DMS79 treated with DMSO at 0.1 percent for 48 hours (cell line): ENCODE measurements at regions not wholly inside any gene's neighbourhood (a gene's known extent, or its start where the extent isn't known, plus 50 kb on each side); places are given as distances from the start of the nearest gene placed in this dataset.
"Not testable (repeated sequence)": the region's sequence is repeated elsewhere in the genome, so short reads cannot be mapped to it uniquely, and the experiment has no call there.

Experiments
- DNase-seq: peaks from one replicate; lab custom pipeline; 2025; lab: John Stamatoyannopoulos, UW

DNA sequence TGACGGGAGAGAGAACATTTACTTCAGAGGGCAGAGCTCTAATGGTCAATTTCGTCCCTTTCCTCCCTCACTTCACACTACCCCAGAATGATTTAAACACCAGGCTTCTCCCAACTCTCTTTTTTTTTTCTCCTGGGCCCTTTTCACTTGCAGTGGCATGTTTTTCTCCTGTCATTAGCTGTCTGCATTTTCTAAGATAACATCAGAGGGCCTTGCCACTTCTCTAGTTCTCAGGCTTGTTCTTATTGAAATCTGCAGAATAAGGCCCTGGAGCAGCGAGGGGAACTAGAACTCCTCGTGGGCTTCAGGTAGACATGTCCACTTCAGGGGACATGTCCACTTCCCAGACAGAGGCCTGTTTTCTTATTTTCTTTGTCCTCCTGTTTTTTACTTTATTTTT, 514.4 kb upstream of the TBL1XR1 start:
- no peak for DNase-seq

DNA sequence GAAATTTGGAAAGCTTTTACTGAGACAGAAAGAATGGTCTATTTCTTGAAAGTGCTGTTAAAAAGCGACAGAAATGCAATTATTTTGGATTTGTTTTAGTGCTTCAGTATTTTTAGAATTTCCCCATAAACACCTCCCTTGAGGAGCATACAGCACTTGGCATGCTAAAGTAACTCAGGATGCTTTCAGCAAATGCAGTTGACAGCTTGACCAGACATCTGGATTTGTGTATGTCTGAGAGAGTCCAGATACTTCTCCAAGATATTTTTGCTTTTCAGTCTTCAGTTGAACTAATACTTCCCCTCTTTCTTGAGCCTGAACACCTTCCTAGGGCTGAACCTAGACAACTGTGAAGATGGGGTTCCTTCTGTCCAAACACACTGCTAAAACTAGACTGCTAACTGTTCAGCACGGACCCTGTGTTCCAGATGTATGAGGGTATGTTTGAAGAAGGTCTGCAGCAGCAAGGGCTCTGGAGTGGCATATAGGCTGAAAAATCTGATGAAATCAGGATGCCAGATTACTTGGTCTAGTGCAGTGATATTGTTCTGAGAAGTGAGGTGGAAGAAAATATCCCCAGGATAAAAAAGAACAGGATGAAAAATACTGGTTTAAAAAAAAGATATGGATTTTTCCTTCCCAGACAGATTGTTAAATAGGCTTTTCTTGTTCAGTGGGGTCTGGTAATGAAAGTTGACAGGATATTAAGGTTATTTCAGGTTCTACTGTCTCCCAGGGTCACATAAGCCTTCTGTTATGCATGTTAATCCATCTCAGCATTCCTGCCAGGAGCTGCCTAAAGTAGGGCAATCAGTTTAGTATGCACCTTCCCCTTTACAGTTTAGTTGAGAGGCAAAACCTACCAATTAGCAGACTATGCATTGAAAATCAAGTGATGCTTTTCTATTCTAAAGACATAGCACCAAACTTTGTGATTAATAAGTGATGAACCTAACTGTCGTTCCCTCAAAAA, 516.9 kb upstream of the TBL1XR1 start:
- no peak for DNase-seq

DNA sequence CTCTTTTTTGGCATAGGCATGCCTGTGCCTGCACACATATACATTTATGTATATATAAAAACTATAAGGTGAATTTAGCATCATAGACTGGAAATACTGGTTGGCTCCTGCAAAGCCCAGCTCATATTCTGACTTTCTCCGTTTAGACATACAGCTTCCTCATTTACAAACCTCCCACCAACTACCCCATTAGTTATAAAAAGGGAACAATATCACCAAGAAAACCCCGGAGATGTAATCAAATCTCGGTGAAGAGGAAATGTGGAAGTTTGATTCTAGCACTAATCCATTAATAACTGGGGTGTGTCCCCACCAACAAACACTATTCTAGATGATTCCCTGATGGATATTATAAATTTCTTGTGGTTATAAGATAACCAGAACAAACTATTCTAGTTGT, 517.7 kb upstream of the TBL1XR1 start:
- DNase-seq = no peak

DNA sequence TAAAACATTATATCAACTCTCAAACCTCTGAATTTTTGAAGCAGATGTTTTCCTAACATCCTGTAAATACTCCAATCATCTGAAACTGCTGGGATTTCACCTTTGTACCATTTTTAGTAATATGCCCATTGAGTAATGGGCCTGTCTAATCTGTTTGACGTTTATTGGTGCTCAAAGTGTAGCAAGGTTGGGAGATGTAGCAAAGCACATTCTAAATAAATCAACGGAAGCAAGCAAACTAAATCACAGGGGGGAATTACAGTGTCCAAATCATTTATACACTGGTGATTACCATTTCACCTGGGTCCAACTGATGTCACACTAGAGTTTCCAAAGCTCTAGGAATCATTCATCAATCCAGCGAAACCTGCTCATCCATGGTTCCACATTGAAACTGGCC, 518.7 kb upstream of the TBL1XR1 start:
- DNase-seq = no peak

DNA sequence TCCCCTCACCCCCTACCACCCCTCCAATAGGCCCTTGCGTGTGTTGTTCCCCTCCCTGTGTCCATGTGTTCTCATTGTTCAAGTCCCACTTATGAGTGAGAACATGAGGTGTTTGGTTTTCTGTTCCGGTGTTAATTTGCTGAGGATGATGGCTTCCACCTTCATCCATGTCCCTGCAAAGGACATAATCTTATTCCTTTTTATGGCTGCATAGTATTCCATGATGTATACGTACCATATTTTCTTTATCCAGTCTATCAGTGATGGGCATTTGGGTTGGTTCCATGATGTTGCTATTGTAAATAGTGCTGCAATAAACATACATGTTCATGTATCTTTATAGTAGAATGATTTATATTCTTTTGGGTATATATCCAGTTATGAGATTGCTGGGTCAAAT, 523.6 kb upstream of the TBL1XR1 start:
- not testable (repeated sequence) for DNase-seq

DNA sequence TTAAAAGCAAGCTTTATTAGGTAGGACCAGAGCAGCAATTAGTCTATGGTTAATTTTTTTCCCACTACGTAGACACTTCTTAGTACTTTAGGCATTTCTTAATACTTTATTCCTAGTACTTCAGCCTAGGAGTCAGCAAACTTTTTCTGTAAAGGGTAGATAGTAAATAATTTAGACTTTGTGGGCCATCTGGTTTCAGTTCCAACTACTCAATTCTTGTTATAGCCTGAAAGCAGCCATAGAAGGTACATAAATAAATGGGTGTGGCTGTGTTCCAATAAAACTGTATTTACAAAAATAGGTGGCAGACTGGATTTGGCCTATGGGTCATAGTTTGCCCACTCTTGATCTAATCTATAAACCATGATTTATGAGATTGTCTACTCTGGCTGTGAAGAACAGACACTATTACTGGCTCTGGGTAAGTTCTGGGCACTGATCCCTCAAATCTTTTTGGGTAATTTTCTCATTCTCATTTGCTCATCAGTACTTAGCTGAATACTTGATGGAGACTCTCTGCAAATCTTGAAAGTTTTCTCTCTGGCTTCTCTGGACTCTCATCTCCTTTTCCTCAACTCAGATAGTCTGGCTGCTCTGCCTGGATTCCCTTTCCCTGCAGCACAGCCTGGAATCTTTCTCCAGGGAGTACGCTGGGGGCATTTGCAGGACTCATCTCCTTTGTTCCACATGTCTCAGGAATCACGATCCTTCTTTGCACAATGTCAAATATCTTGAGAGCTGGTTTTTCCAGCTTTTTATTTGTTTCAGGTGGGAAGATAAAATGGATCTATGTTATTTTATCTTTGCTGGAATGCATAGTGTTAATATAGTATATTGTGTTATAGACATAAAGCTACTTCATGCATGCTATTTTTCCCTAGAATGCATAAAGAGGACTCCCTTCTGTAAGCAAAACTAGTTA, 524.8 kb upstream of the TBL1XR1 start:
- no peak for DNase-seq

DNA sequence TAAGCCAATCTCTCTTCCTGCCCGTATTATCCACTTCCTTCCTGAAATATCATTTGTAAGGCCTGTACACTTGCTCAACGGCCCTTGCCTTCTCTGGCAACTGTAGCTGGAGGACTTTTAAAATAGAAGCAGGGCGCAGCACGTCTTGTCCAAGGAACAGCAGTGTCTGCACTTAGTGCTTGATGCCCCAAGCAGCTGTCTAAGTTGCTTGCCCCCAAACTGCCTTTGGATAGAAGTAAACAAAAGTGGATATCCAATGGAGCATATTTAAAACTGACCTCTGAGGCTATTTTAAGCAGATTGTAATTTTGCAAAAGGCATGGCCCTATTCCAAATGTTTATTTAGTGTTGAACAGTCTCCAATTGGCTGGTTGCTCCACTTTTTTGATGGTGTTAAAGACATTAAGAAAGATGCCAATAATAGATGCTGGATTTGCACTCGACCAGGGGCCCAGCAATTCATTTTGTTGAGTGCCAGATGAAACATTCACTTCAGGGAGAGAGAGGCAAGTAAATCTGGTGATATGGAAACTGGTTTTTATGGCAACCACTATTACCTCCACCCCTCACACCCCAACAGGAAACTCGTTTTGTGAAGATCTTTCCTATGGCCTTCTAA, 526.8 kb upstream of the TBL1XR1 start:
- peak; percentile 83 for DNase-seq

DNA sequence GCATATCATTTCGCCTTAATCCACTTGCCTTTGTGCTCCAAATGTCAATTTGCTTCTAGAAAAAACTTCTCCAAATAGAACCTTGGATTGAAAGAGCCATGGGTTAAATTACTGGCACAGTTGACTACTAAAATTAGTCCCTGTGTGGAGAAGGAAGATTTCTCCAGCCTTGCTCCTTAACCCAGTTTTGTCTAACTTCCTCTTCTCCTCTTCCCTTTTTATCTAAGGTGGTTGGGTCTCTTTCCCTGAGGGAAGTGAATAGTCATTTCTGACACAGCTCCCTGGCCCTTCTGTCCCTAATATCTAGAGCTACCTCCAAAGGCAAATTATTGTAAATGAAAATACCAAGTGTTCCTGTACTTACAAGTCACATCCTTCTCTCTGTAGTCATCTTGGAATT, 527.9 kb upstream of the TBL1XR1 start:
- no peak for DNase-seq

DNA sequence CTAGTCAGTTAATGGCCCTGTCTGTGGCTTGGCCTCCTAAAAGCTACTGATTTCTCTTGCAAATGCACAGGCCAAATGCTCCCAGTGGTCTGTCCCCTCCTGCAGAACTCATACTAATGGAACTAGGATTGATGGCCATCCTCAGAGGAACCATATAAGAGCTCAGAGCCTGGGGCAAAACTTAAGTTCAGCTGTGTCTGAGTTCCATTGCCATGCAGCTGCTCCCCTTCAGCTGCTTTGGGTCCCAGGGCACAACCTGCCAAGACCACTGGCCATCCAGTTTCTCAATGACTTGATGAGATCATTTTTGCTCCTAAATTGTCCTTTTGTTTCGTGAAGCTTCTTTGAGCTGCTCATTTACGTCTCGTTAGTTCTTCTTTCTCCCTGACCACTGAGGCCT, 529.5 kb upstream of the TBL1XR1 start:
- no peak for DNase-seq

DNA sequence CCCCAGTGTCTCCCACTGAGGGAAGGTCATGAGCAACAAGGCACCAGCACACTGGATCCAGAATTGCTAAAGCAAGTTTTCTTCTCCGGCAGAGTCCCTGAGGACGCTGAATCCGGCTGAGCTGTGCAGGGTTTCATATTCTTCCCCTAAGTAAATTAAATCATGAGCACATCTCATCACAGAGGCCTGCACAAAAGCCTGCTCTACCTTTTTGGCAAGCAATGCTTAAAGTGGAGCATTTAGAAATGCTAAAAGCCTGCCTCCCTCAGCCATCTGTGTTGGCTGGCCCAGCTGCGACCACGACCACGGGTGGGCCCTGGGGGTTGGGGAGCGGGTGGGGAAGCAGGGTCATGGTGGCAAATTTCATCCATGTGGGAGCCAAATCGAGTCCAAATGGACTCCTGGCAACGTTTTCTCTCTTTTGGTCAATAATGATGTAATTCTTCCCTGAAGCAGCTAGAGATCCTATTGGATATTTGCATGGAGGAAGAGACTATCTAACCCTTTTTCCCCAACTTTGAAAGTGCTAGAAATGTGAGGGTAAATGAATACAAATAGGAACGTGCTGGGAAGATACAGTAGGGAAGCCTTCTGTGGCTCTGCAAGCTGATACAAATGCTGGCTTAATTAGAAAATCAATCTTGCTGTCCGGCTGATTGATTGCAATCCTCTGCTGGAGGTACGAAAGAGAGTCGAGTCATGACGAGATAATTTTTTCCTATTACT, 532.8 kb upstream of the TBL1XR1 start:
- no peak for DNase-seq

DNA sequence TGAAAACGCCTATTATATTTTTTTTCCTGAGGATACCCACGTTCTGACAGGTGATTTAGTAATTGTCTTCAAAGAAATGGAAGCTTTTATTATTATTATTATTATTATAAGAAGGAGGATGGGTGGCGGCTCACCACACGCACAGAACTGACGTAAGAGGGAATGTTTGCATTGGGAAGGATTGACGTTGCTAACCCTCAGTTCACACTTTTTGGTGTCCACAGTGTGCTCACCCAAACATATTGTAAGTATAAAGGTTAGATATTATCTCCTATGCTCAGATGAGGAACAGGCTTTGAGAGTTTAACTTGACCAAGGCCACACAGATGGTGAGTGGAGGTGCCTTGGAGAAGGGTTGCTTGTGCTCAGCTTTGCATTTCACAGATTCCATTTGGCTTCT, 533.5 kb upstream of the TBL1XR1 start:
- no peak for DNase-seq

DNA sequence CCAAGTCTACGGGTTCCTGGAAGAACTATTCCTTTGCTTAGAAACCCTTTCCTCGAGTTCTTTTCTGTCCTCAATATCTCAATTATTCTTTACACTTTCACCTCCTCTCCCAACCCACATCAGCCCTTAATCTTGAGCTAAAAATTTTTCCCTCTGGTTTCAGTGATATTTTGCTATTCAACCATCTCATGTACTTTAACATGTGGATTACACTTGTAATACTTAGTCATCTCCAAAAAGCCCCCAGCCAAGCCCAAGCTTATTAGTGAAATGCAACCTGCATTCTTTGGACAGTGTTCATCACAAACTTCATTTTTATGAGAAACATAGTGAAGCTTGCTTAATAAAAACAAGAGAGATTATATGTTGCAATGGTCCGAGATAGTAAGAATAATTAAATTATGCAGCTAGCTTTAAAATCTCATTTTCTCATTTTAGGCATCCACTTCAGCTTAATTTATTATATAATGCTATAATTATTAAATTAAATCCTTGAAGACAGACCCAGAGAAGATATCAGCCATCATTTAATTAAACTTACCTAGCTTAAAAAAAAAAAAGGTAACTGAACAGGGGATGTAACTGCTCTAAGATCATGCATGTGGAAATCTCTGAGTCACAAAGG, 534.5 kb upstream of the TBL1XR1 start:
- DNase-seq = no peak

DNA sequence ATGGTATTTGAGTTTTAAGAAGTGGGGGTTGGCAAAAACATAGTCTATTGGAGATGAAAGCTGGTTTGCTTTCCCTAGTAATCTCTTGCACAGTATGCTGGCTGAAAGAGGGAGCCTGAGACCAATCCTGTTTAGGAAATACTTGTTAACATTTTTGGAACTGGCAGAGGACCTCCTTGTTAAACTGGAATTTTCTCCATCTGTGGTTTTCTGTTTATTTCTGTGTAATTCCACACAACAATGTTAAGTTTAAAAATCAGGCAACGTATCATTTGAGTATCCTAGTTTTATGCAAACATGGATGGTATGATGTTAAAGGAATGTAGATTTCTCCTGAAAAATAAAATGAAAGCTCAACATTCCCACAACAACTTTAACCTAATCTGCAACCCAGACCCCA, 536.0 kb upstream of the TBL1XR1 start:
- no peak for DNase-seq

DNA sequence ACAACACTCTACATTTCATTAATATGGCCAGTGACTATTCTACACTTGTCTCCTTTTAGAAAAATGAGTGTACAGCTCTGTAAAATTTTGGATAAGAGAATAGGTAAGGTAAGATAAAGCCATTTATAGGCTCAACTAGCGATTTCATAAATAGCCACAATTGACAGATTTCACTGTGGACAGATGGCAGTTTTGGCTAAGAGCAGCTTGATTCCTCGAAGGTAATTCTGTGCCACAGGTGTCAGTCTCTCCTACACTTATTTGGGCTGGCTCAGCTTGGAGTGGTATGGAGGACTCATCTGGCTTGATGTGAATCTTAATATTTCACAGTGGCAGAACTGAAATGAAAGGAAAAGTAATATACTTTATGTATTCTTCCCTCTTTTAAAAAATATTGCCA, 536.7 kb upstream of the TBL1XR1 start:
- no peak for DNase-seq

DNA sequence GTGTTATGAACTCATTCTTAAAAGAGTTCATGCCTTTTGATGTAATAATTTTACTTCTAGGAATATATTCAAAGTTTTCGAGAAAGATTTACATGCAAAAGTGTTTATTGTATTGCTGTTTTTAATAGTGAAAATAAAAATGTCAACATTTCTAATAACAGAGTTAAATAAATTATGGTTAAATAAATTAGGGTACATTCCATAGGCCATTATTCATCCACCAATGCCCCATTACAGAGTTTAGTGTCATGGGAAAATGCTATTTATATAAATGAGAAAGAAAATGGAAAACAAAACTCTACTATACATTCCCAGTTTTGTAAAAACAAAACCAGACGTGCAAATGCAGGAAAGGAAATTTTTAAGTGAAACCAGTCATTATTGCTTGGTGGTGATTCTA, 538.1 kb upstream of the TBL1XR1 start:
- no peak for DNase-seq

DNA sequence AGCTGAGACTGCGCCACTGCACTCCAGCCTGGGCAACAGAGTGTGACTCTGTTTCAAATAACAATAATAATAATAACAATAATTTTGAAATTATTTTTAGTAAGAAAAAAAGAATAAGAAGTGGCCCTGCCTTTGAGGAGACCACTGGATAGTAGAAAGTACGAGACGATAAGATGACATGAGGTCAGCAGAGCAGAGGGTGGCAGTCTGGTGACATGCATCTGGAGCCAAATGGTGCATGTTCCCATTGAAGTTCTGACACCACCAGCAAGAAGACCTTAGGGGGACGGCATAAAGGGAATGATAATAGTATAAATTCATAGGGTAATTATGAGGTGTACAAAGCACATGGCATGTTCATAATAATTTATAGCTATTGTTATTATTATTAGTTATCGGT, 542.2 kb upstream of the TBL1XR1 start:
- DNase-seq = no peak

DNA sequence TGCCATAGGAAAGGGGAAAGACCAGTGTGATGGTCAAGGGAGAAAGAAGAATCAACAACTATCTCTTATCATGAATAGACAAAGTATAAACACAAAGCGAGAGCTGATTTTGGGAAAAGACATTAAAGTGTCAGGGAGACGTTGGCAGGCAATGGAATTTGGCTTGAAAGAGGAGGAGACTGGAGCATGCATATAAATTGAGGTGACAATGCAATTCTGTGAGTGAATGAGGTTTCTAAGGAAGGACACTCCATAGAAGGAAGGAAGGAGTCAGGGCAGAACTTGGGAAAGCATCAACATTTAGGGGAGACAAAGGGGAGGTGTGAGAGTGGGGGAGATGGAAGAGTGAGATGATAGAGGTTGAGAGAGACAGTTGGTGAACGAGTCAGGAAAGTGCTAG, 543.0 kb upstream of the TBL1XR1 start:
- DNase-seq = no peak

DNA sequence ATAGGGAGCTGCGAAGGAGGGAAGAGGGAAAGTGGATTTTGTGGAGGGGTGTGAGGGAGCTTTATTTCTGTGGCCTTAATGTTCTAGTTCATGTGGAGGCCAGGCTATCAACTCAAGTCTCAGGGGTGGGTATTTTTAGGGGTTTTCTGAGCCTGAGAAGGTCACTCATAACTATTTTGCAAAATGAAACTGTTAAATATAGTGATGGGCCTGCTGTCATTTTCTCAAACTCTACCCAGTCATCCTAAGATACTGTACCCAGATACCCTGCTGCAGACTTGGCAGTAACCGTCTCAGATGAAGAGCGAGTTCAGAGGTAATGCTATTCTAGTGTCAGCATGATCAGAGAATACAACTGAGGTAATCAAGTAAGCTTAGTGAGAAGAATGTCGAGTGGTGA, 545.0 kb upstream of the TBL1XR1 start:
- no peak for DNase-seq

DNA sequence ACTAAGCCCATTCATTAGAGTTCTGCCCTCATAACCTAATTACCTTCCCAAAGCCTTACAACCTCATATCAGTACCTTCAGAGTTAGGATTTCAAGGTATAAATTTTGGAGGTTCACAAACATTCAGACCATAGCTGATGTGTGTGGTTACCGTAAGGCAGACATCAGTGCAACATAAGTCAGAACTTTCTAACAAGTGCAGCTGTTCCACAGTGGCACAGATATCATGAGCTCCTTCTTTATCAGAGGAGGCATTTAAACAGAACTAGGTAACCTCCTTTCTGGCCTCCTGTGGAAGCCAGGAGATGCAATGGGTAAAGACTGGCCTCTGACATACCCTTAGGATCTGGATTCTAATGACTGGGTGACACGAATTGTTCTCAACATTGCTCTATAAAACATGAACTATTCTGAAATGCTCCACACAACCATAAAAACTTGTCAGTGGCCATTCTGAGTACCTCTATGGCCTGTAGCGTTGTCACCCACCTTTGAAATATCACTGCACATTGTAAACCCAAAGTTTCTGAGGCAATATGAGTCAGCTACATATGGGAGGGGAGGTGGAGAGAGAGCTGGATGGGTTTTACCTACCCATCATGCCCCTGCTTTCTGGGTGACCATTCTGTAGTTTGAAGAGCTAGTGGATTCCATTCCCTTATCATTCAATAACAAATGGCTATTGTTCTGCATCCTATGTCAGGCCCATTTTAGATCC, 546.0 kb upstream of the TBL1XR1 start:
- no peak for DNase-seq

DNA sequence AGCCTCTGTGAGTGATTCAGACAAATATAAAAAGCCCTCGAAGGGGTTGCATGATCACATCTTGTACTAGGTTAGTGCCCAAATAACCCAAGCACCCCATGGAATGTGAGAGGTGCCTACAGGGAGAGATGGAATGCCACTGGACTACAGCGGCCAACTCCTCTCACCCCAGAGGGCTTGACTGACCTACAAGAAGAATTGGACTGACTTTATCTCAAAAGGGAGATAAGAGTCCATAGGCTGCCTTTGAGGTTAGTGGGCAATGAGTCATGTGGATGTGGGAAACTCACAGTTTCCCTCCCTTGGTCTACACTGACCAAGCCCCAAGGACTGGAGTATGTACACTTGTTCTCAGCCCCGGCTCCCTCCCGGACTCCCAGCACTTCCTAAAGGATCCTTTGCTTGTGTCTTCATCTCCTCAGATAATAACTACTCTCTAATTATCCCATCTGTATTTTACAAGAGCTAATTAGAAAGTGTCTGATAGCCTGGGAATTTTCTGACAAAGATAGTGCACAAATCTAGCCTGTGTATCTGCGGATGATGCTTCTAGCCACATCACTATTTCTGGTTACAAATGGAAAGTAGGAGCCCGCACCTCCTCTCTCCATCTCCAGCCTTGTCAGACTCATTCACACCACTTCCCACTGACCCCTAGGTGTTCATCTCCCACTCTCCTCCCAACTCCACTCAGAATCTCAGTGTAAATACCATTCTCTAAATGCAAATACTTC, 547.8 kb upstream of the TBL1XR1 start:
- no peak for DNase-seq
